DND-41 (cell line): ENCODE measurements at regions not wholly inside any gene's neighbourhood (a gene's known extent, or its start where the extent isn't known, plus 50 kb on each side); places are given as distances from the start of the nearest gene placed in this dataset.

Experiments used
- ATAC-seq: fragments of 200-7000 bp; cut with Tn5 transposase; 3 replicates; pipeline ENCODE4 v1.9.1; 2021; ENCODE audit warnings: low read depth; ENCODE audit not compliant: insufficient read depth
- DNase-seq: peaks from one replicate; pipeline ENCODE4 v3.0.0-alpha.2; 2020
- H2AFZ ChIP-seq: 2 replicates; pipeline ENCODE4 v1.6.0; 2012; ENCODE audit warnings: low read depth, low read length
- H3K27ac ChIP-seq: 2 replicates; pipeline ENCODE4 v1.5.1; 2012; ENCODE audit warnings: low read length, inconsistent platforms
- H3K27me3 ChIP-seq: fragments of 200-600 bp; sonication (generic); 2 replicates; pipeline ENCODE4 v1.6.0; 2012; ENCODE audit warnings: low read length, mild to moderate bottlenecking, inconsistent platforms; ENCODE audit not compliant: insufficient read depth, poor library complexity
- H3K36me3 ChIP-seq: 2 replicates; pipeline ENCODE4 v1.5.1; 2012; ENCODE audit warnings: low read length, inconsistent platforms; ENCODE audit not compliant: insufficient read depth
- H3K4me1 ChIP-seq: 2 replicates; pipeline ENCODE4 v1.5.1; 2012; ENCODE audit warnings: mild to moderate bottlenecking, low read length; ENCODE audit not compliant: insufficient read depth
- H3K4me2 ChIP-seq: 2 replicates; pipeline ENCODE4 v1.6.0; 2012; ENCODE audit warnings: mild to moderate bottlenecking, moderate library complexity, low read length, inconsistent platforms; ENCODE audit not compliant: insufficient read depth
- H3K4me3 ChIP-seq, 2 experiments: fragments of 200-600 bp in 1 of 2; shearing (Covaris generic) in 1 of 2; 2 replicates each; pipeline ENCODE4 v1.5.1; 2012 to 2016; ENCODE audit warnings: inconsistent platforms in 2 of 2, low read length in 2 of 2, mild to moderate bottlenecking in 2 of 2, low read depth in 1 of 2, moderate library complexity in 1 of 2
- H3K79me2 ChIP-seq: 2 replicates; pipeline ENCODE4 v1.6.0; 2012; ENCODE audit warnings: low read length, inconsistent platforms; ENCODE audit not compliant: insufficient read depth
- H3K9ac ChIP-seq: 2 replicates; pipeline ENCODE4 v1.6.0; 2012; ENCODE audit warnings: low read depth, mild to moderate bottlenecking, inconsistent platforms, low read length, moderate library complexity
- H3K9me3 ChIP-seq: 2 replicates; pipeline ENCODE4 v1.5.1; 2012; ENCODE audit warnings: low read length, moderate library complexity, mild to moderate bottlenecking, inconsistent platforms; ENCODE audit not compliant: insufficient read depth, severe bottlenecking
- H4K20me1 ChIP-seq: 2 replicates; pipeline ENCODE4 v1.6.0; 2012; ENCODE audit warnings: low read length; ENCODE audit not compliant: insufficient read depth
- CTCF ChIP-seq: IDR thresholded peaks from 2 replicates; pipeline ENCODE4 v1.5.1; 2012; ENCODE audit warnings: borderline replicate concordance, low read length, moderate library complexity, mild to moderate bottlenecking; ENCODE audit not compliant: poor library complexity, severe bottlenecking; ENCODE audit errors: extremely low read depth
- EZH2 ChIP-seq: IDR thresholded peaks from 3 replicates; pipeline ENCODE4 v1.6.1; 2012; ENCODE audit warnings: borderline replicate concordance, low read depth, mild to moderate bottlenecking, moderate library complexity, low read length, inconsistent platforms; ENCODE audit not compliant: severe bottlenecking

GRCh38 chr13:68234274-68234673 is 1004.1 kb upstream of the PCDH9 start:
- no peak for DNase-seq
- H3K9me3 ChIP-seq: no peaks in the 10 kb centered on the region
- no peaks in the 10 kb centered on the region for H3K27me3 ChIP-seq
- no peaks in the 10 kb centered on the region for H3K79me2 ChIP-seq
- H2AFZ ChIP-seq: no peak overlapping the region
- no peaks in the 10 kb centered on the region for H4K20me1 ChIP-seq
- H3K4me1 ChIP-seq: no peaks in the 10 kb centered on the region
- H3K4me2 ChIP-seq: no peak overlapping the region
- TF ChIP-seq CTCF (no peak), EZH2 (no peak)
- H3K36me3 ChIP-seq: no peaks in the 10 kb centered on the region
- no peak overlapping the region for H3K27ac ChIP-seq
- H3K4me3 ChIP-seq: no peak overlapping the region
- ATAC-seq: no peak
- no peak overlapping the region for H3K9ac ChIP-seq

GRCh38 chr13:68232351-68233130 is 1002.4 kb upstream of the PCDH9 start:
- H4K20me1 ChIP-seq: no peaks in the 10 kb centered on the region
- H3K9me3 ChIP-seq: no peaks in the 10 kb centered on the region
- no peaks in the 10 kb centered on the region for H3K79me2 ChIP-seq
- H3K4me1 ChIP-seq: no peaks in the 10 kb centered on the region
- H3K36me3 ChIP-seq: no peaks in the 10 kb centered on the region
- no peak overlapping the region for H3K27ac ChIP-seq
- DNase-seq: no peak
- no peak overlapping the region for H3K9ac ChIP-seq
- no peak overlapping the region for H3K4me3 ChIP-seq
- H3K4me2 ChIP-seq: no peak overlapping the region
- H2AFZ ChIP-seq: no peak overlapping the region
- no peak for ATAC-seq
- no peaks in the 10 kb centered on the region for H3K27me3 ChIP-seq
- TF ChIP-seq CTCF (no peak), EZH2 (no peak)

GRCh38 chr13:68214691-68215415 is 984.7 kb upstream of the PCDH9 start:
- no peak overlapping the region for H3K4me3 ChIP-seq
- ATAC-seq: no peak

More at GRCh38 chr13:68214691-68215415, 984.7 kb upstream of the PCDH9 start:
- Histone ChIP-seq H3K36me3 (no peaks in the 10 kb centered on the region), H4K20me1 (no peaks in the 10 kb centered on the region), H2AFZ (no peak overlapping the region), H3K9me3 (no peaks in the 10 kb centered on the region), H3K27me3 (no peaks in the 10 kb centered on the region), H3K79me2 (no peaks in the 10 kb centered on the region), H3K4me1 (no peaks in the 10 kb centered on the region), H3K27ac (no peak overlapping the region), H3K9ac (no peak overlapping the region), H3K4me2 (no peak overlapping the region)
- no peak for DNase-seq
- TF ChIP-seq CTCF (no peak), EZH2 (no peak)
